WTC11 (cell line): ENCODE measurements at regions not wholly inside any gene's neighbourhood (a gene's known extent, or its start where the extent isn't known, plus 50 kb on each side); places are given as distances from the start of the nearest gene placed in this dataset.
A peak's percentile ranks its signal among the peaks of the same experiment; 100 is the strongest.

ENCODE experiments used
- ATAC-seq: fragments of 200-7000 bp; cut with Tn5 transposase; 2 replicates; pipeline ENCODE4 v1.10.0; 2021; ENCODE audit warnings: mild to moderate bottlenecking, moderate library complexity
- CTCF ChIA-PET: fragments of 300-600 bp; sonication (Branson Sonifier 250); formaldehyde crosslinking; loops from one replicate; lab custom pipeline; 2021; ENCODE audit warnings: antibody characterized with exemption; lab: Charles Lee
- POLR2A ChIA-PET: fragments of 350-600 bp; sonication (Branson Sonifier 250); formaldehyde crosslinking; loops from one replicate; lab custom pipeline; 2021; ENCODE audit warnings: antibody characterized with exemption; lab: Charles Lee
- DNase-seq: peaks from one replicate; pipeline ENCODE4 v3.0.0; 2021; ENCODE audit warnings: low spot score
- H3K27ac Mint-ChIP-seq: 2 replicates; pipeline ENCODE4 v1.8.0; 2021; ENCODE audit warnings: mixed read lengths
- H3K27me3 Mint-ChIP-seq: 2 replicates; pipeline ENCODE4 v1.8.0; 2021; ENCODE audit warnings: low read depth, mild to moderate bottlenecking, moderate library complexity, mixed read lengths
- H3K36me3 Mint-ChIP-seq: 2 replicates; pipeline ENCODE4 v1.8.0; 2021; ENCODE audit warnings: mixed read lengths
- H3K4me1 Mint-ChIP-seq: 2 replicates; pipeline ENCODE4 v1.8.0; 2022; ENCODE audit warnings: mixed read lengths
- H3K4me3 Mint-ChIP-seq: 2 replicates; pipeline ENCODE4 v1.8.0; 2021; ENCODE audit warnings: mild to moderate bottlenecking, moderate library complexity, mixed read lengths
- H3K9me3 Mint-ChIP-seq: 2 replicates; pipeline ENCODE4 v1.8.0; 2021; ENCODE audit warnings: mixed read lengths
- E2F1 ChIP-seq: sonication (generic); formaldehyde crosslinking; IDR thresholded peaks from 2 replicates; pipeline ENCODE4 v1.8.0; 2022; ENCODE audit warnings: mild to moderate bottlenecking, missing genetic modification reagents
- E2F4 ChIP-seq: sonication (generic); formaldehyde crosslinking; IDR thresholded peaks from 2 replicates; pipeline ENCODE4 v1.8.1; 2022; ENCODE audit warnings: low read depth, mild to moderate bottlenecking, moderate library complexity, missing genetic modification reagents, borderline replicate concordance
- EMX1 ChIP-seq: fragments of 250-450 bp; sonication (Bioruptor Pico); IDR thresholded peaks from 2 replicates; pipeline ENCODE4 v1.8.0; 2021; ENCODE audit warnings: mild to moderate bottlenecking
- FOXJ3 ChIP-seq: sonication (generic); formaldehyde crosslinking; IDR thresholded peaks from 2 replicates; pipeline ENCODE4 v1.9.0; 2021; ENCODE audit warnings: missing genetic modification reagents, mild to moderate bottlenecking, borderline replicate concordance
- GABPB1 ChIP-seq: sonication (generic); formaldehyde crosslinking; IDR thresholded peaks from 2 replicates; pipeline ENCODE4 v1.8.1; 2023; ENCODE audit warnings: mild to moderate bottlenecking, missing genetic modification reagents
- HMGA2 ChIP-seq: fragments of 250-450 bp; sonication (Bioruptor Pico); IDR thresholded peaks from 2 replicates; pipeline ENCODE4 v1.4.0; 2021; ENCODE audit warnings: mild to moderate bottlenecking, moderate library complexity
- JAZF1 ChIP-seq: fragments of 250-450 bp; sonication (Bioruptor Pico); IDR thresholded peaks from 2 replicates; pipeline ENCODE4 v1.9.0; 2021; ENCODE audit warnings: moderate library complexity, mild to moderate bottlenecking, inconsistent platforms
- KAT7 ChIP-seq: sonication (generic); formaldehyde crosslinking; IDR thresholded peaks from 2 replicates; pipeline ENCODE4 v1.8.1; 2023; ENCODE audit warnings: missing genetic modification reagents, mild to moderate bottlenecking, borderline replicate concordance
- NR1H2 ChIP-seq: sonication (generic); formaldehyde crosslinking; IDR thresholded peaks from 2 replicates; pipeline ENCODE4 v1.9.0; 2021; ENCODE audit warnings: mild to moderate bottlenecking, moderate library complexity, missing genetic modification reagents
- SMAD4 ChIP-seq: sonication (generic); formaldehyde crosslinking; IDR thresholded peaks from 2 replicates; pipeline ENCODE4 v1.8.0; 2022; ENCODE audit warnings: mild to moderate bottlenecking, missing genetic modification reagents
- SOX15 ChIP-seq: fragments of 250-450 bp; sonication (Bioruptor Pico); IDR thresholded peaks from 2 replicates; pipeline ENCODE4 v1.9.0; 2021; ENCODE audit warnings: mild to moderate bottlenecking
- TEAD1 ChIP-seq: sonication (generic); formaldehyde crosslinking; IDR thresholded peaks from 2 replicates; pipeline ENCODE4 v1.8.0; 2022; ENCODE audit warnings: mild to moderate bottlenecking, missing genetic modification reagents
- ZNF121 ChIP-seq: sonication (generic); formaldehyde crosslinking; IDR thresholded peaks from 2 replicates; pipeline ENCODE4 v1.8.0; 2023; ENCODE audit warnings: missing genetic modification reagents
- ZNF138 ChIP-seq: sonication (generic); formaldehyde crosslinking; conservative IDR thresholded peaks from 2 replicates; pipeline ENCODE4 v1.8.1; 2022; ENCODE audit warnings: mild to moderate bottlenecking, moderate library complexity, missing genetic modification reagents
- ZNF416 ChIP-seq: fragments of 250-450 bp; sonication (Bioruptor Pico); IDR thresholded peaks from 2 replicates; pipeline ENCODE4 v1.9.0; 2021; ENCODE audit warnings: mild to moderate bottlenecking, inconsistent platforms
- TF ChIP-seq, protein P1 (sequence below): fragments of 250-450 bp; sonication (Bioruptor Pico); IDR thresholded peaks from 2 replicates; pipeline ENCODE4 v1.9.0; 2021; ENCODE audit warnings: mild to moderate bottlenecking
- TF ChIP-seq, protein P2 (sequence below): sonication (generic); formaldehyde crosslinking; IDR thresholded peaks from 2 replicates; pipeline ENCODE4 v1.8.1; 2023; ENCODE audit warnings: mild to moderate bottlenecking, missing genetic modification reagents
- TF ChIP-seq, protein P3 (sequence below): fragments of 200-600 bp; IDR thresholded peaks from 2 replicates; pipeline ENCODE4 v1.8.0; 2022; ENCODE audit warnings: antibody characterized with exemption

DNA sequence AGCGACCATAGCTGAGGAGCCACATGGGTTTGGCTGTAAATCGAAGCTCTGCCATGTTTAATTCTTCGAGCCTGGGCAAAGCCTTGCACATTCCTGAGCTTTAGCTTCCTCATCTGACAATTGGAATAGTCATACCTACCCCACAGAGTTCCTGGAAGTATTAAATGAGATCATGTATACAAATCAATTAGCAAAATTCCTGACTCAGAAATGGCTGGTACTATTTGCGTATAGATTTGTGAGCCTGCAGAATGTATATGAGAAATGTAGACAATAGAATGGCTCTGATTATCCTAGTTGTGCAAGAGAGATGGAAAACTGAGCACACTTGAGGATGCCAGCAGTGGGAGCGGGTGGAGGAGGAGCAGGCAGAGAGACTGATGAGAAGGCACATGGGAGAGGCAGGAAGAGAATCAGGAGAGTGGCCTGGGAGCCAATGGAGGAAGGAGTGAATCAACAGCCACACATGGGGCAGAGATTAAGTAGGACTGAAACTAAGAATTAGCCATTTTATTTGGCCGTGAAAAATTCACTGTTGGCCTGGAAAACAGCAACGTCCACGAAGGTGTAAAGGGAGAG lies 128.0 kb upstream of the C1GALT1 start:
- ATAC-seq (no peak), DNase-seq (no peak)
- ChIA-PET CTCF (no interaction called here), POLR2A (interaction anchor here (0.6 kb wide), 1 partner anchor 338 kb away, joined by 5 read pairs; no protein-coding TSS in a partner anchor)
- TF ChIP-seq E2F4 (CRISPR knock-in tag) (no peak), GABPB1 (CRISPR knock-in tag) (no peak), KAT7 (no peak), TEAD1 (CRISPR knock-in tag) (no peak), ZNF416 (CRISPR knock-in tag) (no peak), EMX1 (CRISPR knock-in tag) (no peak), NR1H2 (no peak)
- TF ChIP-seq, protein P1, sequence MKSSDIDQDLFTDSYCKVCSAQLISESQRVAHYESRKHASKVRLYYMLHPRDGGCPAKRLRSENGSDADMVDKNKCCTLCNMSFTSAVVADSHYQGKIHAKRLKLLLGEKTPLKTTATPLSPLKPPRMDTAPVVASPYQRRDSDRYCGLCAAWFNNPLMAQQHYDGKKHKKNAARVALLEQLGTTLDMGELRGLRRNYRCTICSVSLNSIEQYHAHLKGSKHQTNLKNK: no peak
- TF ChIP-seq, protein P2, sequence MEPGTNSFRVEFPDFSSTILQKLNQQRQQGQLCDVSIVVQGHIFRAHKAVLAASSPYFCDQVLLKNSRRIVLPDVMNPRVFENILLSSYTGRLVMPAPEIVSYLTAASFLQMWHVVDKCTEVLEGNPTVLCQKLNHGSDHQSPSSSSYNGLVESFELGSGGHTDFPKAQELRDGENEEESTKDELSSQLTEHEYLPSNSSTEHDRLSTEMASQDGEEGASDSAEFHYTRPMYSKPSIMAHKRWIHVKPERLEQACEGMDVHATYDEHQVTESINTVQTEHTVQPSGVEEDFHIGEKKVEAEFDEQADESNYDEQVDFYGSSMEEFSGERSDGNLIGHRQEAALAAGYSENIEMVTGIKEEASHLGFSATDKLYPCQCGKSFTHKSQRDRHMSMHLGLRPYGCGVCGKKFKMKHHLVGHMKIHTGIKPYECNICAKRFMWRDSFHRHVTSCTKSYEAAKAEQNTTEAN (CRISPR knock-in tag): no peak
- TF ChIP-seq, protein P3, sequence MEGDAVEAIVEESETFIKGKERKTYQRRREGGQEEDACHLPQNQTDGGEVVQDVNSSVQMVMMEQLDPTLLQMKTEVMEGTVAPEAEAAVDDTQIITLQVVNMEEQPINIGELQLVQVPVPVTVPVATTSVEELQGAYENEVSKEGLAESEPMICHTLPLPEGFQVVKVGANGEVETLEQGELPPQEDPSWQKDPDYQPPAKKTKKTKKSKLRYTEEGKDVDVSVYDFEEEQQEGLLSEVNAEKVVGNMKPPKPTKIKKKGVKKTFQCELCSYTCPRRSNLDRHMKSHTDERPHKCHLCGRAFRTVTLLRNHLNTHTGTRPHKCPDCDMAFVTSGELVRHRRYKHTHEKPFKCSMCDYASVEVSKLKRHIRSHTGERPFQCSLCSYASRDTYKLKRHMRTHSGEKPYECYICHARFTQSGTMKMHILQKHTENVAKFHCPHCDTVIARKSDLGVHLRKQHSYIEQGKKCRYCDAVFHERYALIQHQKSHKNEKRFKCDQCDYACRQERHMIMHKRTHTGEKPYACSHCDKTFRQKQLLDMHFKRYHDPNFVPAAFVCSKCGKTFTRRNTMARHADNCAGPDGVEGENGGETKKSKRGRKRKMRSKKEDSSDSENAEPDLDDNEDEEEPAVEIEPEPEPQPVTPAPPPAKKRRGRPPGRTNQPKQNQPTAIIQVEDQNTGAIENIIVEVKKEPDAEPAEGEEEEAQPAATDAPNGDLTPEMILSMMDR: no peak
- Mint-ChIP-seq H3K27me3 (no peaks in the 10 kb centered on the region), H3K9me3 (no peaks in the 10 kb centered on the region), H3K4me1 (peaks cover 9% of the 10 kb centered on the region), H3K4me3 (no peak overlapping the region), H3K36me3 (no peaks in the 10 kb centered on the region), H3K27ac (no peak overlapping the region)

DNA sequence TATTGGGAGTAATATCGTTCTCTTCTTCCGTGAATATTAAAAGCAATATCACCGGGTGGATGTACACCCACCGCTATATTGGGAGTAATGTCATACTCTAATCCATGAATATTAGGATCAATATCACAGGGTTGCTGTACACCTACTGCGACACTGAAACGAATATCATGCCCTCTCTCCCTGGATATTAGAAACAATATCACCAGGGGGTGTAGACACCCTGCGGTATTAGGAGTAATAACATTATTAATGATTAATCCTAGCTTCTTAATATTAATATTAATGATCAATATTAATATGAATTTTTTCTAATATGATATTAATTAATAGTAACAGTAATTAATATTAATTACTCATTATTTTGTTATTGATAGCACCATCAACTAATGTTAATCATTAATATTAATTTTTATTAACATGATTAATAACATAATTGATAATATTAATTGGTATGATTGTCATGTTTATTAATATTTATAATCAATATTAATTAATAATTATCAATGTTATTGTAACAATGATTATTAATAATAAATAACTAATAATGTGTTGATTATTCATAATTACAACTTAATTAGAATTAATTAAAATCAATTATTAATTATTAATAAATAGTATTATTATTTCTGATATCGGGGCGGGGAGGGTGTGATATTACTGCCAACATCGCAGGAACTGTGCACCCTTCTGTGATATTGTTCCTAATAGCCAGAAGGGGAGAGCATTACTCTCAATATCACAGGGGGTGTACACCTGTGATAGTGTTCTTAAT lies 121.3 kb upstream of the C1GALT1 start:
- Mint-ChIP-seq H3K4me3 (no peak overlapping the region), H3K4me1 (no peaks in the 10 kb centered on the region), H3K9me3 (peaks cover 9% of the 10 kb centered on the region), H3K36me3 (no peaks in the 10 kb centered on the region), H3K27me3 (peaks cover 10% of the 10 kb centered on the region; the same call in 1 of the 2 replicates), H3K27ac (no peak overlapping the region)
- ChIA-PET CTCF (no interaction called here), POLR2A (no interaction called here)
- ATAC-seq (no peak), DNase-seq (no peak)
- TF ChIP-seq HMGA2: peak; percentile 97
- TF ChIP-seq ZNF138 (CRISPR knock-in tag): no peak

DNA sequence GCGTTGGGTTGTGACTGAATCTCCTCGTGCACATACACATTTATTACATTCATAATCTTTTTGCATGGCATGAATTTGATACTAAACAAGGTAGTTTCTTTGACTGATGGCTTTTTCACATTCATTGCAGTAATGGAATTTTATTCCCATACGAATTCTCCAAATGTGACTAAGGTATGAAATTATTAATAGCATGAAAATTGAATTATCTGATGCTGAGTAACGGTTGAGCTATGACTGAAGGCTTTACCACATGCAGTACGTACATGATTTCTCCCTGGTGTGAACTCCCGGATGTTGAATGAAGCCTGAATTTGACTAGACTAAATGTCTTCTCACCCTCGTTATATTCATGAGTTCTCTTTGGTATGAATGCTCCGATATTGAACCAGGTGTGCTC lies 104.4 kb upstream of the C1GALT1 start:
- H3K27me3 Mint-ChIP-seq: no peaks in the 10 kb centered on the region
- H3K4me3 Mint-ChIP-seq: no peak overlapping the region
- H3K27ac Mint-ChIP-seq: no peak overlapping the region
- H3K4me1 Mint-ChIP-seq: no peaks in the 10 kb centered on the region
- no peaks in the 10 kb centered on the region for H3K36me3 Mint-ChIP-seq
- CTCF ChIA-PET: no interaction called here
- no peak for ATAC-seq
- DNase-seq: no peak
- POLR2A ChIA-PET: no interaction called here
- no peak for TF ChIP-seq SOX15 (CRISPR knock-in tag)
- TF ChIP-seq FOXJ3 (CRISPR knock-in tag): no peak
- TF ChIP-seq E2F4 (CRISPR knock-in tag): no peak
- TF ChIP-seq JAZF1 (CRISPR knock-in tag): no peak
- no peak for TF ChIP-seq ZNF121 (CRISPR knock-in tag)
- no peak for TF ChIP-seq E2F1 (CRISPR knock-in tag)
- no peak for TF ChIP-seq SMAD4 (CRISPR knock-in tag)
- H3K9me3 Mint-ChIP-seq: peaks cover 5% of the 10 kb centered on the region
